Activated CD8-positive, alpha-beta memory T cell treated with anti-CD3 and anti-CD28 coated beads, Interleukin-2, amount 10 ng/mL, durations not matched to agents 7 days and 5 days (primary cell): ENCODE measurements at regions not wholly inside any gene's neighbourhood (a gene's known extent, or its start where the extent isn't known, plus 50 kb on each side); places are given as distances from the start of the nearest gene placed in this dataset.

Experiments
- ATAC-seq: fragments of 150-1000 bp; cut with Tn5 transposase; one replicate; pipeline ENCODE4 v1.10.0; 2021; ENCODE audit warnings: moderate library complexity
- CTCF ChIA-PET: fragments of 350-600 bp; sonication (Branson Sonifier 250); formaldehyde crosslinking; loops from one replicate; lab custom pipeline; 2021; ENCODE audit warnings: antibody characterized with exemption; lab: Charles Lee
- DNase-seq: peaks from one replicate; pipeline ENCODE4 v3.0.0-alpha.2; 2020
- H3K27ac Mint-ChIP-seq: one replicate; pipeline ENCODE4 v1.8.0; 2021; ENCODE audit warnings: mild to moderate bottlenecking, mixed read lengths
- H3K27me3 Mint-ChIP-seq: one replicate; pipeline ENCODE4 v1.8.0; 2021; ENCODE audit warnings: mixed read lengths
- H3K36me3 Mint-ChIP-seq: one replicate; pipeline ENCODE4 v1.8.0; 2021; ENCODE audit warnings: mild to moderate bottlenecking, mixed read lengths
- H3K4me1 Mint-ChIP-seq: one replicate; pipeline ENCODE4 v1.8.0; 2021; ENCODE audit warnings: mixed read lengths
- H3K4me3 Mint-ChIP-seq: one replicate; pipeline ENCODE4 v1.8.0; 2021; ENCODE audit warnings: mild to moderate bottlenecking, moderate library complexity, mixed read lengths
- H3K9me3 Mint-ChIP-seq: one replicate; pipeline ENCODE4 v1.8.0; 2022; ENCODE audit warnings: low read depth, mixed read lengths

DNA sequence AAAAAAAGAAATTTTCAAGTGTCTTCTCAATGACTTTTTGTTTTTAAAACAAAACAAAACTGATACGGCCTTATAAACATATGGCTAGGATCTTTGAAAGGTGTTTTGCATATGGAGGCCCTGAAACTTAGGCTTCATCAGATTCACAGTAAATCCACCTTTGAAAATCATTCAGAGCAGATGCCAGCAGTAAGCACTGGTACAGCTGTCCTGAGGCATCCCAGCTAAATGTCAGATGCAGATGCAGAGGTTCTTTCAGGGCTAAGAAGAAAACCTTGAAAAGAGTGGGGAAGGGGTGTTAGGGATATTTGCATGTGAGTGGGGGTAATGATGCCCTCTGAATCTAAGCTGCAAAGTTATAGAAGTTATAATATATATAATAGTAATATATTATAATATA, 56.2 kb upstream of the GNG12 start:
- H3K4me1 Mint-ChIP-seq = peaks cover 2% of the 10 kb centered on the region
- ATAC-seq (no peak), DNase-seq (no peak)
- no peaks in the 10 kb centered on the region for H3K36me3 Mint-ChIP-seq
- H3K4me3 Mint-ChIP-seq = no peak overlapping the region
- no peak overlapping the region for H3K27ac Mint-ChIP-seq
- peaks cover 17% of the 10 kb centered on the region for H3K27me3 Mint-ChIP-seq
- CTCF ChIA-PET = no interaction called here
- no peaks in the 10 kb centered on the region for H3K9me3 Mint-ChIP-seq

DNA sequence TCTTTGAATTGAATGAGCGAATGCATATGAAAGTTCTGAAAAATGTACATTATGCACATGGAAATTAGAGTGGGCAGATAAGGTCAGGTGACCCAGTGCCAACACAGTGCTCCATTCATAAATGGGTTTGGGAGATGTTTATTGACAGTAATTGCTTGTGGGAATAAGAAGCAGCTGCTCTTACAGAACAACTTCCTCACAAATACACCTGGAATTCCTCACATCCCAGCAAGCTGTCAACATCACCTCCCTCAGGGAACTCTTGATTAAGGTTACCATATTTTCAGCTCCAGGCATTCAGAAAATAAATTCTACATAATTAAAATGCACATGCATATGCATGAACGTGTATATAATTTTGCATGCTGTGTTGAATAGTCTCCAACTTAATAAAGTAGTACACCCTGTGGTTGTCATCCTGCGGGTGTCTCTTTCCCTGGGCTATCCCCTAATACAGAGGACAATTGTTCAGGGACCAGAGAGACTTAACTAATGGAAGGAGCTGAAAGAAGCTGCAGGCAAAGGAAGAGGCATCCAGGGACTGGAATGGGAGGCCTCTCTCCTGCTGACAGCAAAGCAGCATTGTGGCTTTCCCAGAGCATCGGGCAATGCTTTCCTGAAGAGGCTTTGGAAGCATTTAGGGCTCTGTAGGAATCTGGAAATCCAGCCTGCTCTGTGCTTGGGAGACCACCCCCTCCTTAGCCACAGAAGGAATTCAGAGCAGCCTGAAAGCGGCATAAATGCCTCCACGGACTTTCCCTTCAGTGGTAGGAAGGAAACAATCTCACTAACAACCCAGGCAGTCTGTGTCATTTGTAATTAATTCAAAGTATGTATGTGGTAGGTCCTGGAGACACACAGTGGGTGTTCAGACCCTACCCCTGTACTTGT, 55.2 kb upstream of the GNG12 start:
- Mint-ChIP-seq H3K36me3 (no peaks in the 10 kb centered on the region), H3K27ac (no peak overlapping the region), H3K4me3 (no peak overlapping the region), H3K27me3 (peaks cover 17% of the 10 kb centered on the region), H3K9me3 (no peaks in the 10 kb centered on the region), H3K4me1 (peaks cover 2% of the 10 kb centered on the region)
- CTCF ChIA-PET = no interaction called here
- no peak for DNase-seq
- no peak for ATAC-seq

DNA sequence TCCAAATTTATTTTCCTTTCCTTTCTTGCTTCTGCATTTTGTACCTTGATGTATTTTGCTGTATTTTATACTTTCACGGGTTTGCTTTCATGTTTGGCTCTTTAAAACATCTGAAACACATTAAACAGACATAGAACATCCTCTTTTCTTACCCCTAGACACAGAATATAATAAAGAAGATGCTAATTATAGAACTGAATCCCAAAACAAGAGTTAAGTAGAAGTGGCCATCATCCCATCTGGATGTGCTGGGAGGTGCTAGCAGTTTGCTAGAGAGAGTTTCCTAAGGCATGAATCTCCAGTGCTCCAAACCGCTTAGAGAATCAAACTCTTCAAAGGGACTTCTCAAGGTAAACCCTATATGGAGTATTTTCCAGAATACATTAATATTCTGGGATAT, 53.9 kb upstream of the GNG12 start:
- Mint-ChIP-seq H3K9me3 (no peaks in the 10 kb centered on the region), H3K4me3 (no peak overlapping the region), H3K4me1 (peaks cover 2% of the 10 kb centered on the region), H3K27ac (no peak overlapping the region), H3K36me3 (no peaks in the 10 kb centered on the region), H3K27me3 (peaks cover 17% of the 10 kb centered on the region)
- DNase-seq (no peak), ATAC-seq (no peak)
- CTCF ChIA-PET = no interaction called here

DNA sequence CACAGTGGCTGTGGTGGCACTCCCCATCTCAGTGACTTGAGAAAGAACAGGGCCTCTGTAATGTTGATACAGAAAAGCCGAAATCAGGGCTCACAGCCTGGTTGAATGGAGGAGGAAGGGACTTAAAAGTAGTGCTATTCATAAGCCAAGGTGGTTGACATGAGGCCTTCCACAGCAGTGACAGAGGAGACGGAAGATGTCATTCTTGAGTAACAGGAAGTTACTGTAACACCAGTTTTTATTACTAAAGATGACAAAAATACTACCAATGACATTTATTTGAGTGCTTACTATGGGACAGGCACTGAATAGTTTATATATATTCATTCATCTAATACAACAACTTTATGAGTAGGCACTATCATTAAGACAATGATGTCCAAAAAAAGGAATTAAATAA, 52.8 kb upstream of the GNG12 start:
- no peak for DNase-seq
- CTCF ChIA-PET = no interaction called here
- Mint-ChIP-seq H3K36me3 (no peaks in the 10 kb centered on the region), H3K4me3 (no peak overlapping the region), H3K4me1 (peaks cover 2% of the 10 kb centered on the region), H3K9me3 (no peaks in the 10 kb centered on the region), H3K27me3 (peaks cover 12% of the 10 kb centered on the region), H3K27ac (no peak overlapping the region)
- no peak for ATAC-seq

- CTCF ChIA-PET = no interaction called here
- no peak overlapping the region for H3K27ac Mint-ChIP-seq
- no peaks in the 10 kb centered on the region for H3K9me3 Mint-ChIP-seq
- peaks cover 8% of the 10 kb centered on the region for H3K27me3 Mint-ChIP-seq
- ATAC-seq = no peak
- no peak overlapping the region for H3K4me3 Mint-ChIP-seq
- H3K36me3 Mint-ChIP-seq = no peaks in the 10 kb centered on the region
- H3K4me1 Mint-ChIP-seq = no peaks in the 10 kb centered on the region
- DNase-seq = no peak
Measured at GRCh38 chr1:67883069-67883468, 49.8 kb upstream of the GNG12 start.
